Sigmoid colon (tissue), 6 donors: ENCODE measurements at regions not wholly inside any gene's neighbourhood (a gene's known extent, or its start where the extent isn't known, plus 50 kb on each side); places are given as distances from the start of the nearest gene placed in this dataset.

Source experiments
- DNase-seq: peaks from one replicate; pipeline ENCODE4 v3.0.0-alpha.2; 2019
- H3K27ac ChIP-seq, 4 donors: fragments of 200-600 bp; sonication (generic); one replicate each; pipeline ENCODE4 v1.5.1; 2016 to 2019; ENCODE audit warnings: mild to moderate bottlenecking in 1 of 4
- H3K27me3 ChIP-seq, 3 donors: fragments of 200-600 bp; sonication (generic); one replicate each; pipeline ENCODE4 v1.5.1; 2019; ENCODE audit warnings: mild to moderate bottlenecking in 1 of 3
- H3K36me3 ChIP-seq, 4 donors: fragments of 200-600 bp; sonication (generic); one replicate each; pipeline ENCODE4 v1.5.1; 2016 to 2019
- H3K4me1 ChIP-seq, 4 donors: fragments of 200-600 bp; sonication (generic); one replicate each; pipeline ENCODE4 v1.5.1; 2017 to 2019
- H3K4me3 ChIP-seq, 4 donors: fragments of 200-600 bp; sonication (generic); one replicate each; pipeline ENCODE4 v1.5.1; 2017 to 2019; ENCODE audit warnings: mild to moderate bottlenecking in 2 of 4, moderate library complexity in 1 of 4
- H3K9me3 ChIP-seq, 4 donors: fragments of 200-600 bp in 3 of 4; sonication (generic) in 3 of 4; one replicate each; pipeline versions ENCODE4 v1.5.1 to v1.6.1; 2013 to 2019
- CTCF ChIP-seq, 4 experiments: fragments of 450-650 bp in 3 of 4; fragments of 200-600 bp in 1 of 4; IDR thresholded peaks; one replicate each; pipeline ENCODE4 v1.5.1; 2016 to 2019; ENCODE audit warnings: antibody characterized with exemption in 4 of 4, mild to moderate bottlenecking in 3 of 4, moderate library complexity in 2 of 4
- EP300 ChIP-seq, 4 donors: sonication (generic); formaldehyde crosslinking; IDR thresholded peaks; one replicate each; pipeline ENCODE4 v1.6.1; 2017; ENCODE audit warnings: antibody characterized with exemption in 4 of 4
- POLR2A ChIP-seq, 2 donors: fragments of 450-650 bp; IDR thresholded peaks; one replicate each; pipeline ENCODE4 v1.6.1; 2016; ENCODE audit warnings: antibody characterized with exemption in 2 of 2, mild to moderate bottlenecking in 2 of 2, moderate library complexity in 2 of 2
- POLR2AphosphoS5 ChIP-seq, 4 donors: sonication (generic); formaldehyde crosslinking; IDR thresholded peaks; one replicate each; pipeline ENCODE4 v1.6.1; 2017; ENCODE audit warnings: antibody characterized with exemption in 4 of 4
- WGBS, 2 donors: extraction: QIAGEN DNeasy Blood & Tissue Kit; methylation state at CpG; one replicate each; pipeline ENCODE4 v1.1.7; 2013; 5-methylcytosine and 5-hydroxymethylcytosine counted together
- intact Hi-C: fragments of 100-400 bp; cut with DNase I; formaldehyde crosslinking; loops from one replicate; pipeline ENCODE4 v1.15.1; 2023
- donor health status: healthy with polysubstance abuse.
- donor health status: healthy.

GRCh38 chrX:69232945-69233344 lies 67.7 kb upstream of the PJA1 start:
- no peak for DNase-seq
- no peak for TF ChIP-seq POLR2A (IDR thresholded peaks at IDR 0.05)
- Histone ChIP-seq H3K9me3 (no peaks in the 10 kb centered on the region), H3K27me3 (no peaks in the 10 kb centered on the region), H3K4me3 (no peak overlapping the region), H3K27ac (no peak overlapping the region), H3K4me1 (peaks cover 0 to 14% (median 2%) of the 10 kb centered on the region in 4 donors), H3K36me3 (no peaks in the 10 kb centered on the region)
- intact Hi-C loops, result no loop called here
- 23 to 54% methylated on average over 3 of the region's 3 CpGs for WGBS, 2 donors

- Histone ChIP-seq H3K4me1 (peaks cover 0 to 3% (median 2%) of the 10 kb centered on the region in 4 donors), H3K36me3 (no peaks in the 10 kb centered on the region), H3K27ac (no peak overlapping the region), H3K4me3 (no peak overlapping the region), H3K27me3 (no peaks in the 10 kb centered on the region), H3K9me3 (no peaks in the 10 kb centered on the region)
- intact Hi-C loops, result no loop called here
- TF ChIP-seq CTCF (IDR thresholded peaks at IDR 0.05) (no peak), POLR2A (IDR thresholded peaks at IDR 0.05) (no peak), POLR2AphosphoS5 (IDR thresholded peaks at IDR 0.05) (no peak)
- no peak for DNase-seq
Measured at GRCh38 chrX:69231903-69232302, 66.7 kb upstream of the PJA1 start.

GRCh38 chrX:69229436-69229835 lies 64.2 kb upstream of the PJA1 start:
- DNase-seq, result no peak
- intact Hi-C loops, result loop anchor here (10.0 kb wide), 1 partner anchor 165 kb away; no protein-coding TSS in a partner anchor
- Histone ChIP-seq H3K4me1 (no peaks in the 10 kb centered on the region), H3K27ac (no peak overlapping the region), H3K4me3 (no peak overlapping the region), H3K9me3 (no peaks in the 10 kb centered on the region), H3K36me3 (no peaks in the 10 kb centered on the region), H3K27me3 (no peaks in the 10 kb centered on the region)
- TF ChIP-seq POLR2A (IDR thresholded peaks at IDR 0.05), result no peak
- TF ChIP-seq CTCF (IDR thresholded peaks at IDR 0.05), result no peak

GRCh38 chrX:69228732-69229131 lies 63.5 kb upstream of the PJA1 start:
- Histone ChIP-seq H3K36me3 (no peaks in the 10 kb centered on the region), H3K27ac (no peak overlapping the region), H3K4me1 (no peaks in the 10 kb centered on the region), H3K9me3 (no peaks in the 10 kb centered on the region), H3K27me3 (no peaks in the 10 kb centered on the region), H3K4me3 (no peak overlapping the region)
- no peak for DNase-seq
- WGBS, 2 donors, result 78 to 79% methylated on average over 4 of the region's 4 CpGs
- intact Hi-C loops, result loop anchor here (10.0 kb wide), 1 partner anchor 164 kb away; no protein-coding TSS in a partner anchor
- TF ChIP-seq EP300 (IDR thresholded peaks at IDR 0.05) (no peak), CTCF (IDR thresholded peaks at IDR 0.05) (no peak), POLR2AphosphoS5 (IDR thresholded peaks at IDR 0.05) (no peak), POLR2A (IDR thresholded peaks at IDR 0.05) (no peak)

- H3K36me3 ChIP-seq, result no peaks in the 10 kb centered on the region
Measured at GRCh38 chrX:69226459-69227158, 61.4 kb upstream of the PJA1 start.

More at GRCh38 chrX:69226459-69227158, 61.4 kb upstream of the PJA1 start:
- Histone ChIP-seq H3K4me3 (no peak overlapping the region), H3K9me3 (no peaks in the 10 kb centered on the region), H3K27me3 (peaks cover 0 to 6% (median 0%) of the 10 kb centered on the region in 3 donors), H3K4me1 (peaks cover 0 to 8% (median 0%) of the 10 kb centered on the region in 4 donors), H3K27ac (no peak overlapping the region)
- no peak for TF ChIP-seq POLR2A (IDR thresholded peaks at IDR 0.05)
- TF ChIP-seq CTCF (IDR thresholded peaks at IDR 0.05), result no peak
- no peak for TF ChIP-seq POLR2AphosphoS5 (IDR thresholded peaks at IDR 0.05)
- TF ChIP-seq EP300 (IDR thresholded peaks at IDR 0.05), result no peak
- 83 to 91% methylated on average over 9 of the region's 9 CpGs for WGBS, 2 donors
- intact Hi-C loops, result loop anchor here (10.0 kb wide), 1 partner anchor 162 kb away; no protein-coding TSS in a partner anchor
- no peak for DNase-seq
